GM12878 (cell line): ENCODE measurements at regions not wholly inside any gene's neighbourhood (a gene's known extent, or its start where the extent isn't known, plus 50 kb on each side); places are given as distances from the start of the nearest gene placed in this dataset.

ENCODE experiments used
- ATF3 ChIP-seq: IDR thresholded peaks from 2 replicates; pipeline ENCODE4 v1.6.1; 2011; ENCODE audit warnings: low read depth, mild to moderate bottlenecking, low read length, moderate library complexity, borderline replicate concordance; ENCODE audit errors: extremely low read depth
- CREB1 ChIP-seq: IDR thresholded peaks from 2 replicates; pipeline ENCODE4 v1.6.1; 2012; ENCODE audit warnings: low read depth, mild to moderate bottlenecking, inconsistent platforms
- CTCF ChIP-seq, 3 experiments: IDR thresholded peaks in 2 of 3; conservative IDR thresholded peaks in 1 of 3; 2 replicates each; pipeline ENCODE4 v1.5.1; 2011; ENCODE audit warnings: low read depth in 3 of 3, low read length in 3 of 3, mild to moderate bottlenecking in 3 of 3, control low read depth in 2 of 3, moderate library complexity in 2 of 3, inconsistent platforms in 1 of 3, mixed read lengths in 1 of 3; ENCODE audit not compliant: control insufficient read depth in 2 of 3, insufficient read depth in 1 of 3; ENCODE audit errors: extremely low read depth in 1 of 3
- EGR1 ChIP-seq, 2 experiments: IDR thresholded peaks; 1 replicate in 1 of 2; 2 replicates in 1 of 2; pipeline ENCODE4 v1.6.1; 2011 to 2012; ENCODE audit warnings: low read depth in 2 of 2, low read length in 2 of 2, borderline replicate concordance in 1 of 2, mild to moderate bottlenecking in 1 of 2, moderate library complexity in 1 of 2
- EZH2 ChIP-seq: IDR thresholded peaks from 2 replicates; pipeline ENCODE4 v1.6.1; 2012; ENCODE audit warnings: low read depth, mild to moderate bottlenecking, control low read depth, inconsistent platforms, low read length, borderline replicate concordance; ENCODE audit not compliant: control insufficient read depth
- HDGF ChIP-seq: fragments of 450-650 bp; IDR thresholded peaks from 2 replicates; pipeline ENCODE4 v1.6.1; 2016; ENCODE audit warnings: antibody characterized with exemption
- JUND ChIP-seq: IDR thresholded peaks from 2 replicates; pipeline ENCODE4 v1.6.1; 2012; ENCODE audit warnings: low read depth, mild to moderate bottlenecking, low read length, improper control_type of control experiment, moderate library complexity
- MAX ChIP-seq: IDR thresholded peaks from 2 replicates; pipeline ENCODE4 v1.6.1; 2012; ENCODE audit warnings: low read depth, low read length, improper control_type of control experiment
- MYC ChIP-seq: IDR thresholded peaks from 2 replicates; pipeline ENCODE4 v1.6.1; 2011; ENCODE audit warnings: mild to moderate bottlenecking, low read length, moderate library complexity, inconsistent platforms; ENCODE audit not compliant: insufficient read depth, insufficient replicate concordance, insufficient read length, severe bottlenecking
- NKRF ChIP-seq: fragments of 450-650 bp; conservative IDR thresholded peaks from 2 replicates; pipeline ENCODE4 v1.6.1; 2017; ENCODE audit warnings: mild to moderate bottlenecking, moderate library complexity
- RCOR1 ChIP-seq: conservative IDR thresholded peaks from 2 replicates; pipeline ENCODE4 v1.6.1; 2012; ENCODE audit warnings: low read depth, low read length, improper control_type of control experiment
- TAF1 ChIP-seq: IDR thresholded peaks from 2 replicates; pipeline ENCODE4 v1.6.1; 2011; ENCODE audit warnings: mild to moderate bottlenecking, low read depth, low read length, borderline replicate concordance
- TARDBP ChIP-seq: IDR thresholded peaks from 2 replicates; pipeline ENCODE4 v1.6.1; 2016; ENCODE audit warnings: borderline replicate concordance
- ZNF274 ChIP-seq: IDR thresholded peaks from one replicate; pipeline ENCODE4 v1.8.0; 2011; ENCODE audit not compliant: insufficient read length, insufficient read depth

GRCh38 chr13:89518289-89519077 is 1829.0 kb upstream of the MIR17HG start:
- TF ChIP-seq CTCF (IDR thresholded peaks at IDR 0.05 in 2 of 3, conservative IDR thresholded peaks at IDR 0.05 in 1 of 3; ENCODE audit: control insufficient read depth in 2 of 3, extremely low read depth in 1 of 3, insufficient read depth in 1 of 3, low read depth in 3 of 3, low read length in 3 of 3) (no peak), JUND (no peak), HDGF (no peak), EZH2 (no peak), ATF3 (no peak), TARDBP (no peak), RCOR1 (no peak), EGR1 (IDR thresholded peaks at IDR 0.05; ENCODE audit: borderline replicate concordance in 1 of 2, low read depth in 2 of 2, low read length in 2 of 2) (no peak), TAF1 (no peak), MYC (no peak), ZNF274 (no peak), MAX (no peak), CREB1 (no peak), NKRF (no peak)
